SU-DHL-6 (cell line): ENCODE measurements at regions not wholly inside any gene's neighbourhood (a gene's known extent, or its start where the extent isn't known, plus 50 kb on each side); places are given as distances from the start of the nearest gene placed in this dataset.

Source experiments
- H2AFZ ChIP-seq: fragments of 200-600 bp; sonication (generic); 2 replicates; pipeline ENCODE4 v1.6.1; 2014; ENCODE audit warnings: low read depth, mild to moderate bottlenecking, moderate library complexity, mixed read lengths, antibody characterized with exemption, low read length; ENCODE audit not compliant: severe bottlenecking
- H3F3A ChIP-seq: fragments of 200-600 bp; shearing (Covaris generic); 2 replicates; pipeline ENCODE4 v1.6.0; 2016; ENCODE audit warnings: antibody characterized with exemption, mild to moderate bottlenecking; ENCODE audit not compliant: insufficient read depth
- H3K27ac ChIP-seq: fragments of 200-600 bp; sonication (generic); 2 replicates; pipeline ENCODE4 v1.5.1; 2016; ENCODE audit warnings: low read depth, mild to moderate bottlenecking, low read length, moderate library complexity, mixed read lengths
- H3K27me3 ChIP-seq: fragments of 200-600 bp; sonication (generic), shearing (Covaris generic); 2 replicates; pipeline ENCODE4 v1.6.0; 2014; ENCODE audit warnings: mild to moderate bottlenecking, low read length
- H3K36me3 ChIP-seq: fragments of 200-600 bp; sonication (generic); 2 replicates; pipeline ENCODE4 v1.6.1; 2014; ENCODE audit warnings: mild to moderate bottlenecking, low read length, mixed read lengths
- H3K4me2 ChIP-seq: fragments of 300-600, 200-600 bp; shearing (Covaris generic), sonication (generic); 2 replicates; pipeline ENCODE4 v1.6.0; 2014; ENCODE audit warnings: low read length, low read depth, mild to moderate bottlenecking; ENCODE audit not compliant: poor library complexity, severe bottlenecking
- H3K4me3 ChIP-seq: fragments of 200-600 bp; sonication (generic); 2 replicates; pipeline ENCODE4 v1.5.1; 2014; ENCODE audit warnings: antibody characterized with exemption, low read length, mild to moderate bottlenecking, mixed read lengths; ENCODE audit not compliant: insufficient read depth, poor library complexity, severe bottlenecking
- H3K79me2 ChIP-seq: fragments of 200-600 bp; sonication (generic); 2 replicates; pipeline ENCODE4 v1.6.1; 2014; ENCODE audit warnings: mild to moderate bottlenecking, low read length, moderate library complexity; ENCODE audit not compliant: insufficient read depth
- H3K9ac ChIP-seq: fragments of 200-600 bp; sonication (generic); 2 replicates; pipeline ENCODE4 v1.7.0; 2014; ENCODE audit warnings: mild to moderate bottlenecking, low read length
- H3K9me2 ChIP-seq: fragments of 200-600 bp; sonication (generic); replicated peaks from 2 replicates; pipeline ENCODE4 v1.6.1; 2014; ENCODE audit warnings: low read length; ENCODE audit not compliant: insufficient read depth
- H3K9me3 ChIP-seq: fragments of 200-600 bp; sonication (generic); 2 replicates; pipeline ENCODE4 v1.6.1; 2014; ENCODE audit warnings: low read length, mixed read lengths; ENCODE audit not compliant: insufficient read depth
- H4K20me1 ChIP-seq: fragments of 200-600 bp; sonication (generic); 2 replicates; pipeline ENCODE4 v1.6.1; 2014; ENCODE audit warnings: low read depth, mild to moderate bottlenecking, antibody characterized with exemption, low read length, moderate library complexity, mixed read lengths
- EZH2phosphoT487 ChIP-seq: fragments of 200-600 bp; sonication (generic), shearing (Covaris generic); conservative IDR thresholded peaks from 2 replicates; pipeline ENCODE4 v1.6.1; 2018; ENCODE audit warnings: mild to moderate bottlenecking, antibody characterized with exemption, low read length, moderate library complexity, mixed read lengths
- TF ChIP-seq, protein P1 (sequence below): fragments of 200-600 bp; sonication (generic); IDR thresholded peaks from one replicate; pipeline ENCODE4 v1.5.1; 2017; ENCODE audit warnings: antibody characterized with exemption, mild to moderate bottlenecking, low read length, moderate library complexity; ENCODE audit not compliant: insufficient read depth, poor library complexity, severe bottlenecking

DNA sequence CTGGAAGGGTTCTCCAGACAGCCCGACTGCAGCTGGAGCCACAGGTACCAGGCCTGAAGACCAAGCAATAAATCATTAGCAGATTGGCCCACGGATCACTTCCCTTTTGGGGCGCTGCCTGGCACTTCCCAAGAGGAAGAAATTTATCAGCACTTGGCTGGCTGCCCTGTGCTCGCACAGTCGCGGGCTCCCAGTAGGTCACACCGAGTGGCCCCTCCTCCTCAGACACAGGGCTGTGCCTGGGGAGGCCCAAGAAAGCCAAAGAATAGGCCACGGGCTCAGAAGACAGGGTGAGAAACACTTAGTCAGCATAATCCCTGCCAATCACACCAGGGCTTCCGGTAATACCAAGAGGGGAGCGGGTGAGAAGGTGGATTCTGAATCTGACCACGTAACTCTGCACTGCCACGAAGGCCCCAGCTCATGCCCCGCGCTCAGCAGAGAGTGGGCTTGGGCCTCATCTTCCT, 115.7 kb upstream of the MSX2 start:
- Histone ChIP-seq H3K9ac (no peak overlapping the region), H3K9me3 (no peaks in the 10 kb centered on the region), H3K4me2 (no peak overlapping the region), H3K27me3 (no peaks in the 10 kb centered on the region), H3K4me3 (no peak overlapping the region), H4K20me1 (no peaks in the 10 kb centered on the region), H3K36me3 (no peaks in the 10 kb centered on the region), H3F3A (no peaks in the 10 kb centered on the region), H3K27ac (no peak overlapping the region), H3K79me2 (no peaks in the 10 kb centered on the region), H2AFZ (no peak overlapping the region), H3K9me2 (no peaks in the 10 kb centered on the region)
- TF ChIP-seq, protein P1, sequence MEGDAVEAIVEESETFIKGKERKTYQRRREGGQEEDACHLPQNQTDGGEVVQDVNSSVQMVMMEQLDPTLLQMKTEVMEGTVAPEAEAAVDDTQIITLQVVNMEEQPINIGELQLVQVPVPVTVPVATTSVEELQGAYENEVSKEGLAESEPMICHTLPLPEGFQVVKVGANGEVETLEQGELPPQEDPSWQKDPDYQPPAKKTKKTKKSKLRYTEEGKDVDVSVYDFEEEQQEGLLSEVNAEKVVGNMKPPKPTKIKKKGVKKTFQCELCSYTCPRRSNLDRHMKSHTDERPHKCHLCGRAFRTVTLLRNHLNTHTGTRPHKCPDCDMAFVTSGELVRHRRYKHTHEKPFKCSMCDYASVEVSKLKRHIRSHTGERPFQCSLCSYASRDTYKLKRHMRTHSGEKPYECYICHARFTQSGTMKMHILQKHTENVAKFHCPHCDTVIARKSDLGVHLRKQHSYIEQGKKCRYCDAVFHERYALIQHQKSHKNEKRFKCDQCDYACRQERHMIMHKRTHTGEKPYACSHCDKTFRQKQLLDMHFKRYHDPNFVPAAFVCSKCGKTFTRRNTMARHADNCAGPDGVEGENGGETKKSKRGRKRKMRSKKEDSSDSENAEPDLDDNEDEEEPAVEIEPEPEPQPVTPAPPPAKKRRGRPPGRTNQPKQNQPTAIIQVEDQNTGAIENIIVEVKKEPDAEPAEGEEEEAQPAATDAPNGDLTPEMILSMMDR, result no peak
- no peak for TF ChIP-seq EZH2phosphoT487

DNA sequence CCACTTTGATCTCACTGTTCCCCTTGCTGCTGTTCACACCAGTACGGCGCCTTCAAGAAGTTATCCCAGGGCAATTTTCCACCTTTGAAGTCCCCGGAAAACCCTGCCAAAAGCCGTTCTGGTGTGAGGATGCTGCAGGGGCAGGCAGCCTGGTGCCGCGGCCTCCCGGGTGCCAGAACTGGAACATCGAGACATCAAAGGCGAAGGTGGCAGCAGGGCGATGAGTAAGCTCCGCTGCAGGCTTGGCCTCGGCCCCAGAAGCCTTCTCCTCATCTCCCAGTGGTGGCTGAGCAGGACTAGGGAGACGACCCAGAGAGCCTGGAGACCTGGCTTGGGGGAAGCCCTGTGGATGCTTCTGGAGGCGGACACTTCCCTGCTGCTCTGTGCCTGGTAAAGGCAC, 115.3 kb upstream of the MSX2 start:
- Histone ChIP-seq H3K36me3 (no peaks in the 10 kb centered on the region), H3K9me2 (no peaks in the 10 kb centered on the region), H3K4me3 (no peak overlapping the region), H3K9ac (no peak overlapping the region), H3F3A (no peaks in the 10 kb centered on the region), H3K27me3 (no peaks in the 10 kb centered on the region), H3K79me2 (no peaks in the 10 kb centered on the region), H2AFZ (no peak overlapping the region), H3K9me3 (no peaks in the 10 kb centered on the region), H3K4me2 (no peak overlapping the region), H3K27ac (no peak overlapping the region), H4K20me1 (no peaks in the 10 kb centered on the region)
- no peak for TF ChIP-seq EZH2phosphoT487
- TF ChIP-seq, protein P1, result no peak

DNA sequence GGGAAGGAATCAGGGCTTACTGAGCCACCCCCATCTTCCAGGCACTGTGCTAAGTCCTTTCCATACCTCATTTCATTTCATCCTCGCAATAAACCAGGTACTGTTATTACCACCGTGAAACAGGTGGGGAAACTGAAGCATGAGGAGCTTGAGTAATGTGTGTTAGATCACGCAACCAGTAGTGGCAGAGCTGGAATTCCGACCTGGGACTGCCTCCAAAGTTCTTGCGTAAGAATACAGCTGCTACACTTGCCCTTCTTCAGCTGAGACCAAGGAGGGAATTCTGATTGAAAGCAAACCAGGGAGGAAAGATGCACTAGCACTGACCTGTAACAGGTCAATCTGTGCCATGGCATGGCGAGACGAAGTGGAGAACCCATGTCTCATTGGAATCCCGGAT, 113.4 kb upstream of the MSX2 start:
- H3K36me3 ChIP-seq, result no peaks in the 10 kb centered on the region
- no peaks in the 10 kb centered on the region for H3F3A ChIP-seq
- no peaks in the 10 kb centered on the region for H3K9me3 ChIP-seq
- H3K9ac ChIP-seq, result no peak overlapping the region
- H3K4me2 ChIP-seq, result no peak overlapping the region
- no peaks in the 10 kb centered on the region for H4K20me1 ChIP-seq
- H3K79me2 ChIP-seq, result no peaks in the 10 kb centered on the region
- H3K27me3 ChIP-seq, result no peaks in the 10 kb centered on the region
- H3K27ac ChIP-seq, result no peak overlapping the region
- no peak overlapping the region for H3K4me3 ChIP-seq
- H3K9me2 ChIP-seq, result no peaks in the 10 kb centered on the region
- H2AFZ ChIP-seq, result no peak overlapping the region
- TF ChIP-seq EZH2phosphoT487, result no peak
- TF ChIP-seq, protein P1, result no peak
